ENCODE measurements at regions not wholly inside any gene's neighbourhood (a gene's known extent, or its start where the extent isn't known, plus 50 kb on each side); places are given as distances from the start of the nearest gene placed in this dataset.

- TF ChIP-seq CTCF (IDR thresholded peaks at IDR 0.05; ENCODE audit: low read depth, low read length) = no peak
- DNase-seq (ENCODE audit: low read depth, low spot score) = no peak
- H3K4me3 ChIP-seq (ENCODE audit: low read depth, low read length) = no peak overlapping the region
- in situ Hi-C loops (cut with HindIII; ENCODE audit: low sequenced_read_pairs) = no loop called here
Observed at GRCh38 chr7:32406386-32406785, 83.8 kb downstream of the LSM5 start.

GRCh38 chr7:32403463-32404229 is 86.5 kb downstream of the LSM5 start:
- in situ Hi-C loops (cut with HindIII; ENCODE audit: low sequenced_read_pairs) = no loop called here
- no peak for TF ChIP-seq CTCF (IDR thresholded peaks at IDR 0.05; ENCODE audit: low read depth, low read length)
- H3K4me3 ChIP-seq (ENCODE audit: low read depth, low read length) = no peak overlapping the region
- no peak for DNase-seq (ENCODE audit: low read depth, low spot score)

GRCh38 chr7:32400676-32401075 is 89.5 kb downstream of the LSM5 start:
- H3K4me3 ChIP-seq (ENCODE audit: low read depth, low read length) = no peak overlapping the region
- no peak for DNase-seq (ENCODE audit: low read depth, low spot score)
- no peak for TF ChIP-seq CTCF (IDR thresholded peaks at IDR 0.05; ENCODE audit: low read depth, low read length)
- in situ Hi-C loops (cut with HindIII; ENCODE audit: low sequenced_read_pairs) = no loop called here

GRCh38 chr7:32399311-32399710 is 90.9 kb downstream of the LSM5 start:
- TF ChIP-seq CTCF (IDR thresholded peaks at IDR 0.05; ENCODE audit: low read depth, low read length) = no peak
- in situ Hi-C loops (cut with HindIII; ENCODE audit: low sequenced_read_pairs) = no loop called here
- no peak overlapping the region for H3K4me3 ChIP-seq (ENCODE audit: low read depth, low read length)
- DNase-seq (ENCODE audit: low read depth, low spot score) = no peak

GRCh38 chr7:32395168-32395567 is 95.0 kb downstream of the LSM5 start:
- DNase-seq (ENCODE audit: low read depth, low spot score) = no peak
- in situ Hi-C loops (cut with HindIII; ENCODE audit: low sequenced_read_pairs) = no loop called here
- TF ChIP-seq CTCF (IDR thresholded peaks at IDR 0.05; ENCODE audit: low read depth, low read length) = no peak
- no peak overlapping the region for H3K4me3 ChIP-seq (ENCODE audit: low read depth, low read length)

GRCh38 chr7:32393861-32394260 is 96.3 kb downstream of the LSM5 start:
- H3K4me3 ChIP-seq (ENCODE audit: low read depth, low read length) = no peak overlapping the region
- DNase-seq (ENCODE audit: low read depth, low spot score) = no peak
- in situ Hi-C loops (cut with HindIII; ENCODE audit: low sequenced_read_pairs) = no loop called here
- TF ChIP-seq CTCF (IDR thresholded peaks at IDR 0.05; ENCODE audit: low read depth, low read length) = no peak

Data from astrocyte of the spinal cord (primary cell).